SK-N-SH treated with all-trans-retinoic acid at 6 μM for 48 hours (cell line): ENCODE measurements at regions not wholly inside any gene's neighbourhood (a gene's known extent, or its start where the extent isn't known, plus 50 kb on each side); places are given as distances from the start of the nearest gene placed in this dataset.

Experiments
- ARNTL ChIP-seq: fragments of 450-650 bp; formaldehyde crosslinking; IDR thresholded peaks from 2 replicates; pipeline ENCODE4 v1.5.0; 2020; ENCODE audit warnings: low read depth, mild to moderate bottlenecking, moderate library complexity, borderline replicate concordance
- CREB5 ChIP-seq: fragments of 250-450 bp; sonication (Bioruptor Pico); IDR thresholded peaks from 2 replicates; pipeline ENCODE4 v1.5.1; 2020; ENCODE audit warnings: low read depth, mild to moderate bottlenecking, moderate library complexity
- CSDC2 ChIP-seq: fragments of 250-450 bp; sonication (Bioruptor Pico); IDR thresholded peaks from 2 replicates; pipeline ENCODE4 v1.5.0; 2020; ENCODE audit warnings: mild to moderate bottlenecking, moderate library complexity
- CSRNP3 ChIP-seq: fragments of 250-450 bp; sonication (Bioruptor Pico); IDR thresholded peaks from 2 replicates; pipeline ENCODE4 v1.5.1; 2021; ENCODE audit warnings: mild to moderate bottlenecking, moderate library complexity
- ESRRG ChIP-seq: fragments of 250-450 bp; sonication (Bioruptor Pico); IDR thresholded peaks from 2 replicates; pipeline ENCODE4 v1.6.1; 2021; ENCODE audit warnings: mild to moderate bottlenecking
- OSR1 ChIP-seq: fragments of 250-450 bp; sonication (Bioruptor Pico); IDR thresholded peaks from 2 replicates; pipeline ENCODE4 v1.8.0; 2022; ENCODE audit warnings: moderate library complexity, mild to moderate bottlenecking, inconsistent platforms
- PATZ1 ChIP-seq: fragments of 250-450 bp; sonication (Bioruptor Pico); IDR thresholded peaks from 2 replicates; pipeline ENCODE4 v1.8.0; 2020; ENCODE audit warnings: mild to moderate bottlenecking, moderate library complexity, borderline replicate concordance
- RARB ChIP-seq: fragments of 250-450 bp; sonication (Bioruptor Pico); IDR thresholded peaks from 2 replicates; pipeline ENCODE4 v1.8.0; 2021; ENCODE audit warnings: mild to moderate bottlenecking, moderate library complexity
- SNAI2 ChIP-seq: fragments of 250-450 bp; sonication (Bioruptor Pico); IDR thresholded peaks from 2 replicates; pipeline ENCODE4 v1.5.0; 2020; ENCODE audit warnings: mild to moderate bottlenecking, moderate library complexity
- ZFP3 ChIP-seq: fragments of 250-450 bp; sonication (Bioruptor Pico); IDR thresholded peaks from 2 replicates; pipeline ENCODE4 v1.5.0; 2020; ENCODE audit warnings: mild to moderate bottlenecking, moderate library complexity
- ZFP30 ChIP-seq: fragments of 450-650 bp; formaldehyde crosslinking; IDR thresholded peaks from 2 replicates; pipeline ENCODE4 v1.5.0; 2022; ENCODE audit warnings: mild to moderate bottlenecking, moderate library complexity
- ZNF565 ChIP-seq: fragments of 450-650 bp; formaldehyde crosslinking; conservative IDR thresholded peaks from 2 replicates; pipeline ENCODE4 v1.5.0; 2020; ENCODE audit warnings: low read depth, mild to moderate bottlenecking, moderate library complexity
- ZNF70 ChIP-seq: fragments of 450-650 bp; formaldehyde crosslinking; IDR thresholded peaks from 2 replicates; pipeline ENCODE4 v1.5.0; 2020; ENCODE audit warnings: mild to moderate bottlenecking, moderate library complexity
- ZNF8 ChIP-seq: fragments of 450-650 bp; formaldehyde crosslinking; IDR thresholded peaks from 2 replicates; pipeline ENCODE4 v1.5.0; 2020; ENCODE audit warnings: mild to moderate bottlenecking, moderate library complexity

- TF ChIP-seq PATZ1 (CRISPR knock-in tag) (no peak), CREB5 (CRISPR knock-in tag) (no peak), SNAI2 (CRISPR knock-in tag) (no peak), ARNTL (CRISPR knock-in tag) (no peak), ZNF8 (CRISPR knock-in tag) (no peak), ESRRG (no peak), ZNF70 (CRISPR knock-in tag) (no peak), CSDC2 (CRISPR knock-in tag) (no peak), ZFP3 (CRISPR knock-in tag) (no peak), RARB (CRISPR knock-in tag) (no peak), ZFP30 (CRISPR knock-in tag) (no peak), ZNF565 (CRISPR knock-in tag) (no peak), CSRNP3 (CRISPR knock-in tag) (no peak), OSR1 (CRISPR knock-in tag) (no peak)
Measured at GRCh38 chr12:118524446-118524845, 148.1 kb downstream of the SUDS3 start.
